Iris pigment epithelial cell (primary cell): ENCODE measurements at regions not wholly inside any gene's neighbourhood (a gene's known extent, or its start where the extent isn't known, plus 50 kb on each side); places are given as distances from the start of the nearest gene placed in this dataset.

ENCODE experiments used
- DNase-seq: peaks from one replicate; pipeline ENCODE4 v3.0.0-alpha.2; 2011; ENCODE audit warnings: low read depth

- no peak for DNase-seq
Measured at GRCh38 chr9:15113288-15113687, 193.7 kb downstream of the TTC39B start.

GRCh38 chr9:15111071-15111470 is 195.9 kb downstream of the TTC39B start:
- DNase-seq: no peak

- DNase-seq: peak; percentile 45
Measured at GRCh38 chr9:15104826-15105420, 194.7 kb upstream of the FREM1 start.

- no peak for DNase-seq
Measured at GRCh38 chr9:15103290-15103689, 193.1 kb upstream of the FREM1 start.

GRCh38 chr9:15101095-15101494 is 190.9 kb upstream of the FREM1 start:
- no peak for DNase-seq

- DNase-seq: no peak
Measured at GRCh38 chr9:15100571-15100970, 190.3 kb upstream of the FREM1 start.

GRCh38 chr9:15096972-15097371 is 186.7 kb upstream of the FREM1 start:
- DNase-seq: no peak

- no peak for DNase-seq
Measured at GRCh38 chr9:15086778-15087324, 176.6 kb upstream of the FREM1 start.

- DNase-seq: no peak
Measured at GRCh38 chr9:15086156-15086763, 176.0 kb upstream of the FREM1 start.

GRCh38 chr9:15081021-15081753 is 171.0 kb upstream of the FREM1 start:
- no peak for DNase-seq

- DNase-seq: no peak
Measured at GRCh38 chr9:15080401-15080800, 170.2 kb upstream of the FREM1 start.

- DNase-seq: no peak
Measured at GRCh38 chr9:15079989-15080388, 169.8 kb upstream of the FREM1 start.

- no peak for DNase-seq
Measured at GRCh38 chr9:15077946-15078729, 167.9 kb upstream of the FREM1 start.

- no peak for DNase-seq
Measured at GRCh38 chr9:15073620-15074019, 163.4 kb upstream of the FREM1 start.

GRCh38 chr9:15070716-15071115 is 160.5 kb upstream of the FREM1 start:
- DNase-seq: no peak

- DNase-seq: no peak
Measured at GRCh38 chr9:15069106-15069505, 158.9 kb upstream of the FREM1 start.

GRCh38 chr9:15068261-15068660 is 158.0 kb upstream of the FREM1 start:
- DNase-seq: no peak

GRCh38 chr9:15059003-15059402 is 148.8 kb upstream of the FREM1 start:
- no peak for DNase-seq

GRCh38 chr9:15058236-15058635 is 148.0 kb upstream of the FREM1 start:
- DNase-seq: no peak

- DNase-seq: peak; percentile 5
Measured at GRCh38 chr9:15055284-15055683, 145.1 kb upstream of the FREM1 start.

GRCh38 chr9:15048772-15049171 is 138.5 kb upstream of the FREM1 start:
- no peak for DNase-seq

GRCh38 chr9:15047028-15047551 is 136.9 kb upstream of the FREM1 start:
- DNase-seq: no peak
